NCI-H146 treated with DMSO at 0.1 percent for 48 hours (cell line): ENCODE measurements at regions not wholly inside any gene's neighbourhood (a gene's known extent, or its start where the extent isn't known, plus 50 kb on each side); places are given as distances from the start of the nearest gene placed in this dataset.
"Not testable (repeated sequence)": the region's sequence is repeated elsewhere in the genome, so short reads cannot be mapped to it uniquely, and the experiment has no call there.

ENCODE experiments used
- DNase-seq: peaks from one replicate; lab custom pipeline; 2025; ENCODE audit not compliant: unreplicated experiment; lab: John Stamatoyannopoulos, UW

GRCh38 chr5:19125956-19126713 lies 861.9 kb downstream of the CDH18 start:
- no peak for DNase-seq

GRCh38 chr5:19140276-19140675 lies 847.7 kb downstream of the CDH18 start:
- DNase-seq, result no peak

- DNase-seq, result not testable (repeated sequence)
Measured at GRCh38 chr5:19141937-19142524, 846.0 kb downstream of the CDH18 start.

GRCh38 chr5:19142713-19143414 lies 845.1 kb downstream of the CDH18 start:
- not testable (repeated sequence) for DNase-seq

GRCh38 chr5:19143935-19144334 lies 844.1 kb downstream of the CDH18 start:
- no peak for DNase-seq

- DNase-seq, result no peak
Measured at GRCh38 chr5:19169426-19169825, 818.6 kb downstream of the CDH18 start.

- DNase-seq, result no peak
Measured at GRCh38 chr5:19172926-19173470, 815.0 kb downstream of the CDH18 start.

- DNase-seq, result no peak
Measured at GRCh38 chr5:19175776-19176570, 812.0 kb downstream of the CDH18 start.

GRCh38 chr5:19179571-19179970 lies 808.4 kb downstream of the CDH18 start:
- no peak for DNase-seq

- no peak for DNase-seq
Measured at GRCh38 chr5:19189176-19189575, 798.8 kb downstream of the CDH18 start.

GRCh38 chr5:19193631-19194030 lies 794.4 kb downstream of the CDH18 start:
- DNase-seq, result no peak

- DNase-seq, result no peak
Measured at GRCh38 chr5:19196631-19197030, 791.4 kb downstream of the CDH18 start.

- no peak for DNase-seq
Measured at GRCh38 chr5:19200251-19200650, 787.7 kb downstream of the CDH18 start.

GRCh38 chr5:19208397-19208796 lies 779.6 kb downstream of the CDH18 start:
- DNase-seq, result no peak

- no peak for DNase-seq
Measured at GRCh38 chr5:19210886-19211285, 777.1 kb downstream of the CDH18 start.

GRCh38 chr5:19229179-19229835 lies 758.7 kb downstream of the CDH18 start:
- no peak for DNase-seq

- no peak for DNase-seq
Measured at GRCh38 chr5:19233573-19233972, 754.4 kb downstream of the CDH18 start.

GRCh38 chr5:19235101-19235584 lies 752.9 kb downstream of the CDH18 start:
- no peak for DNase-seq

GRCh38 chr5:19240170-19240569 lies 747.8 kb downstream of the CDH18 start:
- no peak for DNase-seq

GRCh38 chr5:19241690-19242089 lies 746.3 kb downstream of the CDH18 start:
- no peak for DNase-seq
